ENCODE measurements at regions not wholly inside any gene's neighbourhood (a gene's known extent, or its start where the extent isn't known, plus 50 kb on each side); places are given as distances from the start of the nearest gene placed in this dataset.
"Not testable (repeated sequence)": the region's sequence is repeated elsewhere in the genome, so short reads cannot be mapped to it uniquely, and the experiment has no call there.

- TF ChIP-seq ZBTB21 (tag by site-specific recombination; IDR thresholded peaks at IDR 0.05); CTCF (tag by site-specific recombination; IDR thresholded peaks at IDR 0.05); ZNF292 (tag by site-specific recombination; IDR thresholded peaks at IDR 0.05; ENCODE audit: borderline replicate concordance, low read depth); ZNF211 (tag by site-specific recombination; IDR thresholded peaks at IDR 0.05; ENCODE audit: low read depth); ZNF26 (tag by site-specific recombination; IDR thresholded peaks at IDR 0.05); ZNF658 (tag by site-specific recombination; IDR thresholded peaks at IDR 0.05): not testable (repeated sequence)
Measured at GRCh38 chr2:36091844-36092741, 263.5 kb upstream of the CRIM1 start.

Measured in HEK293 (cell line).